ENCODE measurements at regions not wholly inside any gene's neighbourhood (a gene's known extent, or its start where the extent isn't known, plus 50 kb on each side); places are given as distances from the start of the nearest gene placed in this dataset.

- CTCF ChIA-PET: interaction anchor here (0.6 to 1.7 kb wide), 4 partner anchors 12 to 443 kb away, joined by 3 to 10 read pairs (median 4); no protein-coding TSS in a partner anchor
- no peak overlapping the region for H3K27ac ChIP-seq
- peaks cover 14% of the 10 kb centered on the region for H3K4me1 ChIP-seq
These were observed 441.0 kb upstream of the MARCKS start for GRCh38 chr6:113416170-113416569.

DNA sequence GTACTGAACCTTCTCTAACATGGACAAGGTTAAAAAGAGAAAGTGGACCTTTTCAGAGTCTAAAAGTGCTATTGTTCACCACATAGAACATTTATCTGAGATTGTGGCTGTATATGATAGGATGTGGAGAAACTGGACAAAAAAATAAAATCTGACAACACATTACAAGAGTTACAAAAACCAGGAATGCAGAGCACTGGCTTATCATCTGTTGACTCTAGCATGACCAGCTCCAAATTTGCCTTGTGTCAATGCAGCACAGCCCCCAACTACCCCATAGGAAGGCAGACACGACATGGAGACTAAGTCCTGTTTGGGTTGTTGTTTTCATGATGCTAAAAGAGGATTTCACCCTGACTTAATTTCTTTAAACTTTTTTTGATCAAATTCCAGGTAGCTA lies 436.9 kb upstream of the MARCKS start:
- 48% methylated on average over 1 of the region's 1 CpG for WGBS (ENCODE audit: missing lambda C conversion rate)
- DNase-seq (ENCODE audit: low read depth in 1 of 2, low spot score in 1 of 2) (no peak), ATAC-seq (no peak), FAIRE-seq (no peak)
- no peak for TF ChIP-seq RARB (CRISPR knock-in tag; IDR thresholded peaks at IDR 0.05)
- TF ChIP-seq ESRRA (IDR thresholded peaks at IDR 0.05; ENCODE audit: borderline replicate concordance, low read length): no peak
- TF ChIP-seq HEYL (CRISPR knock-in tag; IDR thresholded peaks at IDR 0.05): no peak
- no peak for TF ChIP-seq JUNB (IDR thresholded peaks at IDR 0.05)
- TF ChIP-seq MYC (IDR thresholded peaks at IDR 0.05; ENCODE audit: borderline replicate concordance, low read length): no peak
- TF ChIP-seq NR3C1 (IDR thresholded peaks at IDR 0.05): no peak
- TF ChIP-seq TP53 (CRISPR knock-in tag; IDR thresholded peaks at IDR 0.05): no peak
- TF ChIP-seq, protein P1, sequence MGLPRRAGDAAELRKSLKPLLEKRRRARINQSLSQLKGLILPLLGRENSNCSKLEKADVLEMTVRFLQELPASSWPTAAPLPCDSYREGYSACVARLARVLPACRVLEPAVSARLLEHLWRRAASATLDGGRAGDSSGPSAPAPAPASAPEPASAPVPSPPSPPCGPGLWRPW (IDR thresholded peaks at IDR 0.05): no peak
- TF ChIP-seq GATA3 (IDR thresholded peaks at IDR 0.05; ENCODE audit: borderline replicate concordance): no peak
- TF ChIP-seq BHLHE40 (IDR thresholded peaks at IDR 0.05; ENCODE audit: low read depth, low read length): no peak
- TF ChIP-seq FOXS1 (CRISPR knock-in tag; IDR thresholded peaks at IDR 0.05): no peak
- H3K27ac ChIP-seq: no peak overlapping the region
- ChIA-PET CTCF (interaction anchor here (1.5 kb wide), 1 partner anchor 439 kb away, joined by 3 read pairs; no protein-coding TSS in a partner anchor), POLR2A (no interaction called here)
- no peak overlapping the region for H3K4me3 ChIP-seq
- H3K4me1 ChIP-seq: no peaks in the 10 kb centered on the region
- no peaks in the 10 kb centered on the region for H3K9me3 ChIP-seq
- no peak overlapping the region for H3K4me2 ChIP-seq

More at GRCh38 chr6:113416170-113416569, 441.0 kb upstream of the MARCKS start:
- POLR2A ChIA-PET: no interaction called here
- Histone ChIP-seq H3K4me3 (no peak overlapping the region), H3K4me2 (no peak overlapping the region), H3K9me3 (no peaks in the 10 kb centered on the region)
- ATAC-seq (no peak), FAIRE-seq (no peak), DNase-seq (ENCODE audit: low read depth in 1 of 2, low spot score in 1 of 2) (no peak)
- 88% methylated on average over 1 of the region's 1 CpG for WGBS (ENCODE audit: missing lambda C conversion rate)
- TF ChIP-seq ATOH8 (CRISPR knock-in tag; IDR thresholded peaks at IDR 0.05; ENCODE audit: low read depth): no peak
- TF ChIP-seq RNF2 (IDR thresholded peaks at IDR 0.05; ENCODE audit: borderline replicate concordance, low read depth): no peak
- TF ChIP-seq ZFP36 (IDR thresholded peaks at IDR 0.05; ENCODE audit: borderline replicate concordance, partially characterized antibody): no peak
- no peak for TF ChIP-seq NR3C1 (IDR thresholded peaks at IDR 0.05)
- TF ChIP-seq KDM5A (IDR thresholded peaks at IDR 0.05): no peak
- no peak for TF ChIP-seq HOXA7 (CRISPR knock-in tag; IDR thresholded peaks at IDR 0.05)
- TF ChIP-seq RARB (CRISPR knock-in tag; IDR thresholded peaks at IDR 0.05): no peak
- no peak for TF ChIP-seq REST (IDR thresholded peaks at IDR 0.05)
- TF ChIP-seq, protein P2, sequence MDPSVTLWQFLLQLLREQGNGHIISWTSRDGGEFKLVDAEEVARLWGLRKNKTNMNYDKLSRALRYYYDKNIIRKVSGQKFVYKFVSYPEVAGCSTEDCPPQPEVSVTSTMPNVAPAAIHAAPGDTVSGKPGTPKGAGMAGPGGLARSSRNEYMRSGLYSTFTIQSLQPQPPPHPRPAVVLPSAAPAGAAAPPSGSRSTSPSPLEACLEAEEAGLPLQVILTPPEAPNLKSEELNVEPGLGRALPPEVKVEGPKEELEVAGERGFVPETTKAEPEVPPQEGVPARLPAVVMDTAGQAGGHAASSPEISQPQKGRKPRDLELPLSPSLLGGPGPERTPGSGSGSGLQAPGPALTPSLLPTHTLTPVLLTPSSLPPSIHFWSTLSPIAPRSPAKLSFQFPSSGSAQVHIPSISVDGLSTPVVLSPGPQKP (IDR thresholded peaks at IDR 0.05; ENCODE audit: low read depth, low read length): no peak
- no peak for TF ChIP-seq HDAC2 (IDR thresholded peaks at IDR 0.05)
- no peak for TF ChIP-seq CHD4 (IDR thresholded peaks at IDR 0.05; ENCODE audit: borderline replicate concordance)
- TF ChIP-seq ESRRA (IDR thresholded peaks at IDR 0.05; ENCODE audit: borderline replicate concordance, low read length): no peak
- TF ChIP-seq HEYL (CRISPR knock-in tag; IDR thresholded peaks at IDR 0.05): no peak
- TF ChIP-seq ZSCAN20 (CRISPR knock-in tag; IDR thresholded peaks at IDR 0.05): no peak

Data from A549 (cell line).